Natural killer cell (primary cell): ENCODE measurements at regions not wholly inside any gene's neighbourhood (a gene's known extent, or its start where the extent isn't known, plus 50 kb on each side); places are given as distances from the start of the nearest gene placed in this dataset.
A peak's percentile ranks its signal among the peaks of the same experiment; 100 is the strongest.

Experiments used
- ATAC-seq, 3 donors: fragments of 150-1000 bp in 2 of 3; fragments of 200-7000 bp in 1 of 3; cut with Tn5 transposase; 1 replicate in 1 of 3; 2 replicates in 2 of 3; pipeline ENCODE4 v1.10.0; 2021; ENCODE audit warnings: mild to moderate bottlenecking in 2 of 3, moderate library complexity in 2 of 3
- DNase-seq, 2 donors: peaks; one replicate each; pipeline versions ENCODE4 v3.0.0 to v3.0.0-alpha.2; 2013 to 2021; ENCODE audit warnings: mixed read lengths in 1 of 2
- H3K27ac ChIP-seq: one replicate; pipeline ENCODE4 v1.5.1; 2013; ENCODE audit warnings: mild to moderate bottlenecking, low read length
- H3K27me3 ChIP-seq: one replicate; pipeline ENCODE4 v1.6.1; 2013; ENCODE audit warnings: low read length; ENCODE audit not compliant: control insufficient read depth, insufficient read depth
- H3K36me3 ChIP-seq: one replicate; pipeline ENCODE4 v1.6.1; 2013; ENCODE audit warnings: low read length; ENCODE audit not compliant: control insufficient read depth, insufficient read depth
- H3K4me1 ChIP-seq: one replicate; pipeline ENCODE4 v1.6.1; 2013; ENCODE audit warnings: low read length; ENCODE audit not compliant: control insufficient read depth, insufficient read depth
- H3K4me3 ChIP-seq: one replicate; pipeline ENCODE4 v1.5.1; 2013; ENCODE audit warnings: low read length
- H3K9me3 ChIP-seq: one replicate; pipeline ENCODE4 v1.6.1; 2013; ENCODE audit warnings: low read length; ENCODE audit not compliant: control insufficient read depth, insufficient read depth
- H3K27ac Mint-ChIP-seq, 2 donors: one replicate each; pipeline ENCODE4 v1.8.0; 2022; ENCODE audit warnings: mild to moderate bottlenecking in 2 of 2, mixed read lengths in 2 of 2, moderate library complexity in 1 of 2
- H3K27me3 Mint-ChIP-seq, 2 donors: one replicate each; pipeline ENCODE4 v1.8.0; 2022; ENCODE audit warnings: low read depth in 2 of 2, mixed read lengths in 2 of 2
- H3K36me3 Mint-ChIP-seq: one replicate; pipeline ENCODE4 v1.8.0; 2022; ENCODE audit warnings: mixed read lengths
- H3K4me1 Mint-ChIP-seq, 2 donors: one replicate each; pipeline ENCODE4 v1.8.0; 2022; ENCODE audit warnings: mixed read lengths in 2 of 2
- H3K4me3 Mint-ChIP-seq: one replicate; pipeline ENCODE4 v1.8.0; 2022; ENCODE audit warnings: mild to moderate bottlenecking, moderate library complexity, mixed read lengths
- H3K9me3 Mint-ChIP-seq, 2 donors: one replicate each; pipeline ENCODE4 v1.8.0; 2022; ENCODE audit warnings: mixed read lengths in 2 of 2
- CTCF ChIP-seq: fragments of 200-600 bp; IDR thresholded peaks from one replicate; pipeline ENCODE4 v1.8.0; 2022; ENCODE audit warnings: antibody characterized with exemption
- WGBS: methylation state at CpG from one replicate; pipeline ENCODE4 v1.1.7; 2013; ENCODE audit warnings: missing lambda C conversion rate; ENCODE audit not compliant: insufficient coverage; 5-methylcytosine and 5-hydroxymethylcytosine counted together
- intact Hi-C: fragments of 100-400 bp; cut with micrococcal nuclease; formaldehyde crosslinking; loops from one replicate; pipeline ENCODE4 v1.14.2; 2022

GRCh38 chr20:60242836-60243505, 284.7 kb downstream of the CDH26 start:
- Mint-ChIP-seq H3K27me3 (no peaks in the 10 kb centered on the region), H3K4me1 (peaks cover 6 to 17% of the 10 kb centered on the region in 2 donors), H3K36me3 (no peaks in the 10 kb centered on the region), H3K4me3 (no peak overlapping the region), H3K9me3 (no peaks in the 10 kb centered on the region), H3K27ac (no peak overlapping the region)
- Histone ChIP-seq H3K36me3 (no peaks in the 10 kb centered on the region), H3K4me3 (no peak overlapping the region), H3K27me3 (no peaks in the 10 kb centered on the region), H3K4me1 (no peaks in the 10 kb centered on the region), H3K27ac (no peak overlapping the region), H3K9me3 (no peaks in the 10 kb centered on the region)
- no peak for TF ChIP-seq CTCF
- 100% methylated on average over 3 of the region's 4 CpGs for WGBS
- no peak for ATAC-seq
- intact Hi-C loops = no loop called here
- DNase-seq = no peak

- intact Hi-C loops = no loop called here
- Mint-ChIP-seq H3K4me1 (peaks cover 6 to 12% of the 10 kb centered on the region in 2 donors), H3K9me3 (no peaks in the 10 kb centered on the region), H3K4me3 (no peak overlapping the region), H3K27me3 (no peaks in the 10 kb centered on the region), H3K27ac (peak overlapping the region in 1 of 2 donors; percentile 13), H3K36me3 (no peaks in the 10 kb centered on the region)
- H3K36me3 ChIP-seq = no peaks in the 10 kb centered on the region
- ATAC-seq (no peak), DNase-seq (no peak)
- WGBS = 77% methylated on average over 9 of the region's 10 CpGs
- H3K4me1 ChIP-seq = no peaks in the 10 kb centered on the region
- no peak overlapping the region for H3K4me3 ChIP-seq
- no peaks in the 10 kb centered on the region for H3K27me3 ChIP-seq
- H3K9me3 ChIP-seq = no peaks in the 10 kb centered on the region
- H3K27ac ChIP-seq = no peak overlapping the region
- no peak for TF ChIP-seq CTCF
Measured at GRCh38 chr20:60244373-60245146, 286.3 kb downstream of the CDH26 start.

GRCh38 chr20:60246751-60247150, 288.5 kb downstream of the CDH26 start:
- 97% methylated on average over 4 of the region's 5 CpGs for WGBS
- no peaks in the 10 kb centered on the region for H3K9me3 Mint-ChIP-seq
- no peak overlapping the region for H3K4me3 ChIP-seq
- no peak for TF ChIP-seq CTCF
- no peak for ATAC-seq
- no peaks in the 10 kb centered on the region for H3K9me3 ChIP-seq
- no peak for DNase-seq
- intact Hi-C loops = no loop called here
- no peaks in the 10 kb centered on the region for H3K27me3 ChIP-seq
- no peak overlapping the region for H3K27ac ChIP-seq
- no peaks in the 10 kb centered on the region for H3K27me3 Mint-ChIP-seq
- no peaks in the 10 kb centered on the region for H3K36me3 ChIP-seq
- no peak overlapping the region for H3K4me3 Mint-ChIP-seq
- no peak overlapping the region for H3K27ac Mint-ChIP-seq
- no peaks in the 10 kb centered on the region for H3K36me3 Mint-ChIP-seq
- H3K4me1 ChIP-seq = no peaks in the 10 kb centered on the region
- H3K4me1 Mint-ChIP-seq = peaks cover 6 to 16% of the 10 kb centered on the region in 2 donors
